ENCODE measurements at regions not wholly inside any gene's neighbourhood (a gene's known extent, or its start where the extent isn't known, plus 50 kb on each side); places are given as distances from the start of the nearest gene placed in this dataset.

- Histone ChIP-seq H4K8ac (ENCODE audit: low read length) (no peak overlapping the region), H3K23ac (ENCODE audit: low read length in 2 of 2) (no peak overlapping the region), H3K4me2 (ENCODE audit: low read length, poor library complexity, severe bottlenecking) (peak overlapping the region; percentile 59), H3K27me3 (ENCODE audit: control insufficient read depth in 1 of 2, insufficient read depth in 1 of 2, low read length in 2 of 2) (no peaks in the 10 kb centered on the region), H3K14ac (ENCODE audit: low read length in 2 of 2) (no peak overlapping the region), H3K18ac (ENCODE audit: low read depth in 1 of 2, low read length in 2 of 2) (no peak overlapping the region), H3K4me3 (ENCODE audit: insufficient read depth in 1 of 2, low read depth in 1 of 2, low read length in 2 of 2) (peak overlapping the region; percentile 65 to 92), H3K27ac (ENCODE audit: low read length, poor library complexity, severe bottlenecking) (peak overlapping the region; percentile 68), H2BK120ac (ENCODE audit: low read depth, low read length) (no peak overlapping the region), H2AFZ (ENCODE audit: low read depth, low read length) (no peak overlapping the region), H2BK12ac (ENCODE audit: low read length in 2 of 2) (no peak overlapping the region), H3K4ac (ENCODE audit: low read depth in 1 of 2, low read length in 2 of 2) (no peak overlapping the region), H2BK5ac (ENCODE audit: low read depth, low read length, poor library complexity, severe bottlenecking) (no peak overlapping the region), H3K9ac (ENCODE audit: low read length) (peak overlapping the region; percentile 97), H3K79me1 (replicated peaks; ENCODE audit: low read length, poor library complexity, severe bottlenecking) (no peaks in the 10 kb centered on the region), H3K9me3 (ENCODE audit: control insufficient read depth, low read length) (no peaks in the 10 kb centered on the region), H3K36me3 (ENCODE audit: control insufficient read depth in 1 of 2, insufficient read depth in 2 of 2, low read depth in 1 of 2, low read length in 2 of 2) (peaks cover 40 to 51% of the 10 kb centered on the region in 2 experiments), H2BK15ac (ENCODE audit: low read depth, poor library complexity, severe bottlenecking) (no peak overlapping the region), H3K4me1 (ENCODE audit: control insufficient read depth, insufficient read depth, low read depth, low read length) (peaks cover 44% of the 10 kb centered on the region), H2AK5ac (ENCODE audit: low read length, severe bottlenecking) (no peak overlapping the region), H4K91ac (ENCODE audit: low read length) (no peak overlapping the region)
- 84% methylated on average over 28 of the region's 28 CpGs for WGBS
- peak; percentile 28 for DNase-seq
These were observed 76.4 kb upstream of the PPARA start for GRCh38 chr22:46073683-46074504.

- Histone ChIP-seq H2AK5ac (ENCODE audit: low read length, severe bottlenecking) (no peak overlapping the region), H3K18ac (ENCODE audit: low read depth in 1 of 2, low read length in 2 of 2) (no peak overlapping the region), H3K27ac (ENCODE audit: low read length, poor library complexity, severe bottlenecking) (no peak overlapping the region), H4K91ac (ENCODE audit: low read length) (no peak overlapping the region), H3K36me3 (ENCODE audit: control insufficient read depth in 1 of 2, insufficient read depth in 2 of 2, low read depth in 1 of 2, low read length in 2 of 2) (peaks cover 51% of the 10 kb centered on the region in 2 experiments), H3K14ac (ENCODE audit: low read length in 2 of 2) (no peak overlapping the region), H3K4me3 (ENCODE audit: insufficient read depth in 1 of 2, low read depth in 1 of 2, low read length in 2 of 2) (peak overlapping the region; percentile 36 to 92), H3K4me1 (ENCODE audit: control insufficient read depth, insufficient read depth, low read depth, low read length) (peaks cover 49% of the 10 kb centered on the region), H2BK15ac (ENCODE audit: low read depth, poor library complexity, severe bottlenecking) (no peak overlapping the region), H3K4ac (ENCODE audit: low read depth in 1 of 2, low read length in 2 of 2) (no peak overlapping the region), H3K79me1 (replicated peaks; ENCODE audit: low read length, poor library complexity, severe bottlenecking) (no peaks in the 10 kb centered on the region), H3K27me3 (ENCODE audit: control insufficient read depth in 1 of 2, insufficient read depth in 1 of 2, low read length in 2 of 2) (no peaks in the 10 kb centered on the region), H2BK12ac (ENCODE audit: low read length in 2 of 2) (no peak overlapping the region), H3K9ac (ENCODE audit: low read length) (peak overlapping the region; percentile 97), H3K23ac (ENCODE audit: low read length in 2 of 2) (no peak overlapping the region), H3K9me3 (ENCODE audit: control insufficient read depth, low read length) (no peaks in the 10 kb centered on the region), H2AFZ (ENCODE audit: low read depth, low read length) (no peak overlapping the region), H3K4me2 (ENCODE audit: low read length, poor library complexity, severe bottlenecking) (peak overlapping the region; percentile 59), H4K8ac (ENCODE audit: low read length) (no peak overlapping the region), H2BK5ac (ENCODE audit: low read depth, low read length, poor library complexity, severe bottlenecking) (no peak overlapping the region), H2BK120ac (ENCODE audit: low read depth, low read length) (no peak overlapping the region)
- WGBS: 87% methylated on average over 18 of the region's 19 CpGs
- no peak for DNase-seq
These were observed 75.4 kb upstream of the PPARA start for GRCh38 chr22:46074771-46075551.

GRCh38 chr22:46075764-46076531, 74.4 kb upstream of the PPARA start:
- Histone ChIP-seq H3K79me1 (replicated peaks; ENCODE audit: low read length, poor library complexity, severe bottlenecking) (no peaks in the 10 kb centered on the region), H4K8ac (ENCODE audit: low read length) (no peak overlapping the region), H2AFZ (ENCODE audit: low read depth, low read length) (no peak overlapping the region), H3K4me2 (ENCODE audit: low read length, poor library complexity, severe bottlenecking) (peak overlapping the region; percentile 12), H4K91ac (ENCODE audit: low read length) (no peak overlapping the region), H3K27ac (ENCODE audit: low read length, poor library complexity, severe bottlenecking) (no peak overlapping the region), H3K27me3 (ENCODE audit: control insufficient read depth in 1 of 2, insufficient read depth in 1 of 2, low read length in 2 of 2) (no peaks in the 10 kb centered on the region), H3K18ac (ENCODE audit: low read depth in 1 of 2, low read length in 2 of 2) (no peak overlapping the region), H3K14ac (ENCODE audit: low read length in 2 of 2) (no peak overlapping the region), H2BK15ac (ENCODE audit: low read depth, poor library complexity, severe bottlenecking) (no peak overlapping the region), H3K4ac (ENCODE audit: low read depth in 1 of 2, low read length in 2 of 2) (no peak overlapping the region), H2AK5ac (ENCODE audit: low read length, severe bottlenecking) (no peak overlapping the region), H2BK5ac (ENCODE audit: low read depth, low read length, poor library complexity, severe bottlenecking) (no peak overlapping the region), H3K36me3 (ENCODE audit: control insufficient read depth in 1 of 2, insufficient read depth in 2 of 2, low read depth in 1 of 2, low read length in 2 of 2) (peaks cover 51 to 56% of the 10 kb centered on the region in 2 experiments), H3K4me3 (ENCODE audit: insufficient read depth in 1 of 2, low read depth in 1 of 2, low read length in 2 of 2) (peak overlapping the region in 1 of 2 experiments; percentile 92), H2BK12ac (ENCODE audit: low read length in 2 of 2) (no peak overlapping the region), H3K9me3 (ENCODE audit: control insufficient read depth, low read length) (no peaks in the 10 kb centered on the region), H3K4me1 (ENCODE audit: control insufficient read depth, insufficient read depth, low read depth, low read length) (peaks cover 50% of the 10 kb centered on the region), H3K9ac (ENCODE audit: low read length) (peak overlapping the region; percentile 97), H2BK120ac (ENCODE audit: low read depth, low read length) (no peak overlapping the region), H3K23ac (ENCODE audit: low read length in 2 of 2) (peak overlapping the region in 1 of 2 experiments; percentile 74)
- DNase-seq: no peak
- 88% methylated on average over 15 of the region's 15 CpGs for WGBS
